H1 (cell line): ENCODE measurements at regions not wholly inside any gene's neighbourhood (a gene's known extent, or its start where the extent isn't known, plus 50 kb on each side); places are given as distances from the start of the nearest gene placed in this dataset.

Experiments
- CBX5 ChIP-seq: fragments of 300-800, 300-1000 bp; sonication (generic); IDR thresholded peaks from 2 replicates; pipeline ENCODE4 v1.7.1; 2016; ENCODE audit warnings: antibody characterized with exemption, low read length, low read depth
- FOSL1 ChIP-seq: IDR thresholded peaks from 2 replicates; pipeline ENCODE4 v1.6.1; 2011; ENCODE audit warnings: mild to moderate bottlenecking, low read depth, low read length, moderate library complexity; ENCODE audit not compliant: insufficient read depth
- KDM4A ChIP-seq: IDR thresholded peaks from one replicate; pipeline ENCODE4 v1.7.1; 2012; ENCODE audit warnings: low read depth, mild to moderate bottlenecking, moderate library complexity, low read length, inconsistent platforms; ENCODE audit not compliant: severe bottlenecking
- KDM5A ChIP-seq: fragments of 200-600 bp; IDR thresholded peaks from 2 replicates; pipeline ENCODE4 v1.7.1; 2012; ENCODE audit warnings: mild to moderate bottlenecking, low read length, inconsistent platforms, mixed read lengths
- RXRA ChIP-seq: IDR thresholded peaks from 2 replicates; pipeline ENCODE4 v1.6.1; 2011; ENCODE audit warnings: low read depth, mild to moderate bottlenecking, low read length, moderate library complexity; ENCODE audit not compliant: insufficient read depth
- SAP30 ChIP-seq: fragments of 300-600 bp; sonication (generic); IDR thresholded peaks from 2 replicates; pipeline ENCODE4 v1.7.1; 2012; ENCODE audit warnings: low read length, moderate library complexity, mild to moderate bottlenecking, inconsistent platforms; ENCODE audit not compliant: insufficient read depth, insufficient replicate concordance
- SP1 ChIP-seq: IDR thresholded peaks from 2 replicates; pipeline ENCODE4 v1.6.1; 2011; ENCODE audit warnings: low read depth, low read length
- YY1 ChIP-seq: IDR thresholded peaks from 2 replicates; pipeline ENCODE4 v1.6.1; 2011; ENCODE audit warnings: low read depth, mild to moderate bottlenecking, low read length
- TF ChIP-seq, protein P1 (sequence below): IDR thresholded peaks from 2 replicates; pipeline ENCODE4 v1.6.1; 2012; ENCODE audit warnings: low read length, inconsistent platforms
- TF ChIP-seq, protein P2 (sequence below), 3 experiments: IDR thresholded peaks; 1 replicate in 2 of 3; 2 replicates in 1 of 3; pipeline versions ENCODE4 v1.5.1 to v1.6.1; 2011; ENCODE audit warnings: low read length in 3 of 3, mild to moderate bottlenecking in 3 of 3, inconsistent platforms in 2 of 3, low read depth in 1 of 3, moderate library complexity in 1 of 3; ENCODE audit not compliant: insufficient read depth in 1 of 3; ENCODE audit errors: control extremely low read depth in 1 of 3

DNA sequence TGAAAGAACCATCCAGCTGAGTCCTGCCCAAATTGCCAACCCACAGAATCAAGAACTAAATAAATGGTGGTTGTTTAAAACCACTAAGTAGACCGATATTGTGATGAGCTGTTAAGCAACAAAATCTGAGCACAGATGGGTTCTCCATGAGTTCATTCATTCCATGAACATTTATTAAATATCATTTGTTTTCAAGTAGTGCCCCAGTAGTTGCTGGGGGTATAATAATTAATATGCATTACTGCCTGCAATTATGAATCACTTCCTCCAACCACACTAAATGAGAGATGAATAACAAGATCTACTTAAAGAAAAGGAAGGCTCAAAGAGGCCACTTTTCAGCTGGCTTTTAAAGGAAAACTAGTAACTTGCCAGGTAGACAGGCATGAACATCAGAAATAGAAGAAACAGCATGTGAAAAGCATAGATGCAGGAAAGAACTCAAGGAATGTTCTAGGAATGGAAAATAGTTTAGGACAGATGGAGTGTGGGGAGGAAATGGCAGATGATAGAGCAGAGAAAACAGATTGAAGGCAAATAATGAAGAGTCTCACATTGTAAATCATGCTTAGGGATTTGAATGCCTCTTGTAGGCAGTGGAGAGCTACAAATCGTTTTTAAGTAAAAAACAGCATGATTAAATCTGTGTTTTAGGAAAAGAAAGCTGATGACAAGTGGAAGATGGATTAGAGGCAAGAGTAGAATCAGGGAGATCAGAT is 641.7 kb upstream of the DIPK2B start (continued):
- TF ChIP-seq, protein P1, sequence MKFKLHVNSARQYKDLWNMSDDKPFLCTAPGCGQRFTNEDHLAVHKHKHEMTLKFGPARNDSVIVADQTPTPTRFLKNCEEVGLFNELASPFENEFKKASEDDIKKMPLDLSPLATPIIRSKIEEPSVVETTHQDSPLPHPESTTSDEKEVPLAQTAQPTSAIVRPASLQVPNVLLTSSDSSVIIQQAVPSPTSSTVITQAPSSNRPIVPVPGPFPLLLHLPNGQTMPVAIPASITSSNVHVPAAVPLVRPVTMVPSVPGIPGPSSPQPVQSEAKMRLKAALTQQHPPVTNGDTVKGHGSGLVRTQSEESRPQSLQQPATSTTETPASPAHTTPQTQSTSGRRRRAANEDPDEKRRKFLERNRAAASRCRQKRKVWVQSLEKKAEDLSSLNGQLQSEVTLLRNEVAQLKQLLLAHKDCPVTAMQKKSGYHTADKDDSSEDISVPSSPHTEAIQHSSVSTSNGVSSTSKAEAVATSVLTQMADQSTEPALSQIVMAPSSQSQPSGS = no peak
- TF ChIP-seq KDM4A (no peak), CBX5 (no peak), SAP30 (no peak), YY1 (no peak), KDM5A (no peak), SP1 (no peak), FOSL1 (no peak), RXRA (no peak)
- TF ChIP-seq, protein P2, sequence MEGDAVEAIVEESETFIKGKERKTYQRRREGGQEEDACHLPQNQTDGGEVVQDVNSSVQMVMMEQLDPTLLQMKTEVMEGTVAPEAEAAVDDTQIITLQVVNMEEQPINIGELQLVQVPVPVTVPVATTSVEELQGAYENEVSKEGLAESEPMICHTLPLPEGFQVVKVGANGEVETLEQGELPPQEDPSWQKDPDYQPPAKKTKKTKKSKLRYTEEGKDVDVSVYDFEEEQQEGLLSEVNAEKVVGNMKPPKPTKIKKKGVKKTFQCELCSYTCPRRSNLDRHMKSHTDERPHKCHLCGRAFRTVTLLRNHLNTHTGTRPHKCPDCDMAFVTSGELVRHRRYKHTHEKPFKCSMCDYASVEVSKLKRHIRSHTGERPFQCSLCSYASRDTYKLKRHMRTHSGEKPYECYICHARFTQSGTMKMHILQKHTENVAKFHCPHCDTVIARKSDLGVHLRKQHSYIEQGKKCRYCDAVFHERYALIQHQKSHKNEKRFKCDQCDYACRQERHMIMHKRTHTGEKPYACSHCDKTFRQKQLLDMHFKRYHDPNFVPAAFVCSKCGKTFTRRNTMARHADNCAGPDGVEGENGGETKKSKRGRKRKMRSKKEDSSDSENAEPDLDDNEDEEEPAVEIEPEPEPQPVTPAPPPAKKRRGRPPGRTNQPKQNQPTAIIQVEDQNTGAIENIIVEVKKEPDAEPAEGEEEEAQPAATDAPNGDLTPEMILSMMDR (IDR thresholded peaks at IDR 0.05; ENCODE audit: control extremely low read depth in 1 of 3, insufficient read depth in 1 of 3, low read depth in 1 of 3, low read length in 3 of 3) = no peak
